GM23338 (cell line): ENCODE measurements at regions not wholly inside any gene's neighbourhood (a gene's known extent, or its start where the extent isn't known, plus 50 kb on each side); places are given as distances from the start of the nearest gene placed in this dataset.

Experiments used
- CTCF ChIP-seq, 2 experiments: fragments of 200-600 bp in 1 of 2; sonication (generic) in 1 of 2; conservative IDR thresholded peaks; 2 replicates each; pipeline versions ENCODE4 v1.5.1 to v1.6.1; 2016 to 2017; ENCODE audit warnings: antibody characterized with exemption in 2 of 2, low read depth in 2 of 2, mild to moderate bottlenecking in 2 of 2, moderate library complexity in 1 of 2
- EZH2 ChIP-seq: fragments of 200-600 bp; sonication (generic); IDR thresholded peaks from one replicate; pipeline ENCODE4 v1.8.0; 2017; ENCODE audit warnings: antibody characterized with exemption, mild to moderate bottlenecking, low read depth; ENCODE audit not compliant: unreplicated experiment
- EZH2phosphoT487 ChIP-seq: fragments of 200-600 bp; sonication (generic); IDR thresholded peaks from one replicate; pipeline ENCODE4 v1.8.1; 2018; ENCODE audit warnings: antibody characterized with exemption; ENCODE audit not compliant: unreplicated experiment
- POLR2AphosphoS5 ChIP-seq: IDR thresholded peaks from 2 replicates; pipeline ENCODE4 v1.6.1; 2016; ENCODE audit warnings: antibody characterized with exemption, low read depth

GRCh38 chr17:77337150-77337549 lies 196.4 kb downstream of the SEC14L1 start:
- TF ChIP-seq CTCF (conservative IDR thresholded peaks at IDR 0.05; ENCODE audit: low read depth in 2 of 2) (no peak), POLR2AphosphoS5 (no peak), EZH2phosphoT487 (no peak), EZH2 (no peak)
